Liver (tissue), 8 donors: ENCODE measurements at regions not wholly inside any gene's neighbourhood (a gene's known extent, or its start where the extent isn't known, plus 50 kb on each side); places are given as distances from the start of the nearest gene placed in this dataset.
A peak's percentile ranks its signal among the peaks of the same experiment; 100 is the strongest.

Source experiments
- DNase-seq: peaks from one replicate; pipeline ENCODE4 v3.0.0-alpha.2; 2017; ENCODE audit warnings: low spot score
- H3K27ac ChIP-seq, 2 donors: one replicate each; pipeline ENCODE4 v1.7.0; 2013; ENCODE audit warnings: inconsistent platforms in 2 of 2, low read length in 2 of 2, control low read depth in 1 of 2, low read depth in 1 of 2, mild to moderate bottlenecking in 1 of 2
- H3K27me3 ChIP-seq, 4 donors: one replicate each; pipeline versions ENCODE4 v1.6.1 to v1.7.0; 2013; ENCODE audit warnings: low read length in 3 of 4, inconsistent platforms in 1 of 4, mild to moderate bottlenecking in 1 of 4, moderate library complexity in 1 of 4; ENCODE audit not compliant: control insufficient read depth in 4 of 4, insufficient read depth in 4 of 4
- H3K36me3 ChIP-seq, 4 donors: one replicate each; pipeline versions ENCODE4 v1.6.1 to v1.7.0; 2013; ENCODE audit warnings: low read length in 3 of 4, mild to moderate bottlenecking in 3 of 4, low read depth in 1 of 4, moderate library complexity in 1 of 4; ENCODE audit not compliant: control insufficient read depth in 4 of 4, insufficient read depth in 3 of 4
- H3K4me1 ChIP-seq, 4 donors: one replicate each; pipeline versions ENCODE4 v1.6.1 to v1.7.0; 2013; ENCODE audit warnings: low read length in 3 of 4, mild to moderate bottlenecking in 3 of 4, moderate library complexity in 1 of 4; ENCODE audit not compliant: control insufficient read depth in 4 of 4, insufficient read depth in 4 of 4
- H3K4me3 ChIP-seq, 3 donors: one replicate each; pipeline versions ENCODE4 v1.6.1 to v1.7.0; 2013; ENCODE audit warnings: low read length in 3 of 3, control low read depth in 1 of 3, low read depth in 1 of 3, mild to moderate bottlenecking in 1 of 3
- H3K9ac ChIP-seq, 2 donors: one replicate each; pipeline ENCODE4 v1.7.0; 2013; ENCODE audit warnings: low read length in 2 of 2, mild to moderate bottlenecking in 2 of 2, moderate library complexity in 2 of 2, control low read depth in 1 of 2, low read depth in 1 of 2
- H3K9me3 ChIP-seq, 4 donors: one replicate each; pipeline versions ENCODE4 v1.6.1 to v1.7.0; 2013; ENCODE audit warnings: low read length in 3 of 4; ENCODE audit not compliant: control insufficient read depth in 4 of 4
- ATF3 ChIP-seq: IDR thresholded peaks from 2 replicates; pipeline ENCODE4 v1.6.1; 2016; ENCODE audit warnings: antibody characterized with exemption
- EGR1 ChIP-seq, 2 donors: IDR thresholded peaks; 2 replicates each; pipeline ENCODE4 v1.6.1; 2016 to 2018; ENCODE audit warnings: antibody characterized with exemption in 2 of 2, low read depth in 2 of 2
- FOXA1 ChIP-seq: IDR thresholded peaks from 2 replicates; pipeline ENCODE4 v1.6.1; 2016; ENCODE audit warnings: antibody characterized with exemption
- FOXA2 ChIP-seq: IDR thresholded peaks from 2 replicates; pipeline ENCODE4 v1.6.1; 2016; ENCODE audit warnings: antibody characterized with exemption
- GABPA ChIP-seq, 2 donors: IDR thresholded peaks in 1 of 2; conservative IDR thresholded peaks in 1 of 2; 2 replicates each; pipeline ENCODE4 v1.6.1; 2016; ENCODE audit warnings: antibody characterized with exemption in 2 of 2, mild to moderate bottlenecking in 1 of 2, moderate library complexity in 1 of 2
- HNF4A ChIP-seq, 2 donors: conservative IDR thresholded peaks; 2 replicates each; pipeline ENCODE4 v1.6.1; 2016; ENCODE audit warnings: antibody characterized with exemption in 2 of 2, mild to moderate bottlenecking in 2 of 2
- HNF4G ChIP-seq: IDR thresholded peaks from 2 replicates; pipeline ENCODE4 v1.6.1; 2016; ENCODE audit warnings: antibody characterized with exemption
- JUND ChIP-seq, 2 donors: IDR thresholded peaks; 2 replicates each; pipeline ENCODE4 v1.6.1; 2016; ENCODE audit warnings: antibody characterized with exemption in 2 of 2
- NR2F2 ChIP-seq: IDR thresholded peaks from 2 replicates; pipeline ENCODE4 v1.6.1; 2016; ENCODE audit warnings: antibody characterized with exemption
- RAD21 ChIP-seq, 2 donors: IDR thresholded peaks; 2 replicates each; pipeline ENCODE4 v1.6.1; 2016; ENCODE audit warnings: antibody characterized with exemption in 2 of 2, mild to moderate bottlenecking in 2 of 2
- REST ChIP-seq: IDR thresholded peaks from 2 replicates; pipeline ENCODE4 v1.6.1; 2016; ENCODE audit warnings: antibody characterized with exemption, mild to moderate bottlenecking
- SP1 ChIP-seq: IDR thresholded peaks from 2 replicates; pipeline ENCODE4 v1.6.1; 2018; ENCODE audit warnings: antibody characterized with exemption, mild to moderate bottlenecking
- TAF1 ChIP-seq: conservative IDR thresholded peaks from 2 replicates; pipeline ENCODE4 v1.6.1; 2016; ENCODE audit warnings: antibody characterized with exemption, mild to moderate bottlenecking
- YY1 ChIP-seq: IDR thresholded peaks from 2 replicates; pipeline ENCODE4 v1.6.1; 2016; ENCODE audit warnings: antibody characterized with exemption, mild to moderate bottlenecking
- WGBS: extraction: QIAGEN DNeasy Blood & Tissue Kit; methylation state at CpG from one replicate; pipeline ENCODE4 v1.1.7; 2013; 5-methylcytosine and 5-hydroxymethylcytosine counted together
- TF ChIP-seq, protein P1 (sequence below): IDR thresholded peaks from 2 replicates; pipeline ENCODE4 v1.6.1; 2016; ENCODE audit warnings: antibody characterized with exemption
- TF ChIP-seq, protein P2 (sequence below): fragments of 150-350 bp; IDR thresholded peaks from 2 replicates; pipeline ENCODE4 v1.5.1; 2017; ENCODE audit warnings: improper control_type of control experiment, low read depth, low read length; ENCODE audit not compliant: missing input control
- TF ChIP-seq, protein P3 (sequence below): IDR thresholded peaks from 2 replicates; pipeline ENCODE4 v1.6.1; 2016; ENCODE audit warnings: antibody characterized with exemption
- donor health status: healthy.
- donor health status: healthy.
- donor health status: healthy.
- donor health status: healthy.
- donor health status: healthy.

- WGBS: 86% methylated on average over 15 of the region's 15 CpGs
- Histone ChIP-seq H3K27me3 (no peaks in the 10 kb centered on the region), H3K27ac (no peak overlapping the region), H3K36me3 (no peaks in the 10 kb centered on the region), H3K9ac (no peak overlapping the region), H3K4me3 (no peak overlapping the region), H3K9me3 (no peaks in the 10 kb centered on the region), H3K4me1 (peaks cover 0 to 2% (median 0%) of the 10 kb centered on the region in 4 donors)
- DNase-seq: no peak
- TF ChIP-seq GABPA (IDR thresholded peaks at IDR 0.05 in 1 of 2, conservative IDR thresholded peaks at IDR 0.05 in 1 of 2) (no peak), YY1 (no peak), FOXA1 (no peak), JUND (IDR thresholded peaks at IDR 0.05) (no peak), RAD21 (IDR thresholded peaks at IDR 0.05) (no peak), REST (no peak), ATF3 (no peak)
- TF ChIP-seq, protein P1, sequence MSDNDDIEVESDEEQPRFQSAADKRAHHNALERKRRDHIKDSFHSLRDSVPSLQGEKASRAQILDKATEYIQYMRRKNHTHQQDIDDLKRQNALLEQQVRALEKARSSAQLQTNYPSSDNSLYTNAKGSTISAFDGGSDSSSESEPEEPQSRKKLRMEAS: no peak
- TF ChIP-seq, protein P2, sequence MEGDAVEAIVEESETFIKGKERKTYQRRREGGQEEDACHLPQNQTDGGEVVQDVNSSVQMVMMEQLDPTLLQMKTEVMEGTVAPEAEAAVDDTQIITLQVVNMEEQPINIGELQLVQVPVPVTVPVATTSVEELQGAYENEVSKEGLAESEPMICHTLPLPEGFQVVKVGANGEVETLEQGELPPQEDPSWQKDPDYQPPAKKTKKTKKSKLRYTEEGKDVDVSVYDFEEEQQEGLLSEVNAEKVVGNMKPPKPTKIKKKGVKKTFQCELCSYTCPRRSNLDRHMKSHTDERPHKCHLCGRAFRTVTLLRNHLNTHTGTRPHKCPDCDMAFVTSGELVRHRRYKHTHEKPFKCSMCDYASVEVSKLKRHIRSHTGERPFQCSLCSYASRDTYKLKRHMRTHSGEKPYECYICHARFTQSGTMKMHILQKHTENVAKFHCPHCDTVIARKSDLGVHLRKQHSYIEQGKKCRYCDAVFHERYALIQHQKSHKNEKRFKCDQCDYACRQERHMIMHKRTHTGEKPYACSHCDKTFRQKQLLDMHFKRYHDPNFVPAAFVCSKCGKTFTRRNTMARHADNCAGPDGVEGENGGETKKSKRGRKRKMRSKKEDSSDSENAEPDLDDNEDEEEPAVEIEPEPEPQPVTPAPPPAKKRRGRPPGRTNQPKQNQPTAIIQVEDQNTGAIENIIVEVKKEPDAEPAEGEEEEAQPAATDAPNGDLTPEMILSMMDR: no peak
Measured at GRCh38 chr3:30496066-30496966, 110.1 kb upstream of the TGFBR2 start.

DNA sequence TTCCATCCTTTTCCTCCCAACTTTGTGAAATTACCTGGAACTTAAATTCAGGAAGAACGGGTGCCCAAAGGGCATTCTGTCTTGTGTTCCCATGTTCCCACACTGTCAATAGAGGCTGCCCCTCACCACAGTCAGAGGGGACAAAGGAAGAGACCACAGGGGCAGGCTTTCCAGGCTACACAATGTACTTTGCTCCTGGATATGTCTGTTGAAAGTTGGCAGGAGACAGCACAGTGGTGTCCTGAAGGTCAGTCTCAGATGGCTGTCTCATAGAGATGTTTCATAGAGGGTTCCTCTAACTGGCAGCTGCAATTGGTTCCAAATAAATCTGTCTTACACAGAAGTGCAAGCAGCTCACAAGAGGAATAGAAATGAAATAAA lies 107.8 kb upstream of the TGFBR2 start:
- Histone ChIP-seq H3K4me1 (peaks cover 0 to 2% (median 0%) of the 10 kb centered on the region in 4 donors), H3K36me3 (no peaks in the 10 kb centered on the region), H3K9me3 (no peaks in the 10 kb centered on the region), H3K4me3 (no peak overlapping the region), H3K9ac (no peak overlapping the region), H3K27me3 (no peaks in the 10 kb centered on the region), H3K27ac (no peak overlapping the region)
- no peak for TF ChIP-seq GABPA (IDR thresholded peaks at IDR 0.05 in 1 of 2, conservative IDR thresholded peaks at IDR 0.05 in 1 of 2)
- TF ChIP-seq, protein P3, sequence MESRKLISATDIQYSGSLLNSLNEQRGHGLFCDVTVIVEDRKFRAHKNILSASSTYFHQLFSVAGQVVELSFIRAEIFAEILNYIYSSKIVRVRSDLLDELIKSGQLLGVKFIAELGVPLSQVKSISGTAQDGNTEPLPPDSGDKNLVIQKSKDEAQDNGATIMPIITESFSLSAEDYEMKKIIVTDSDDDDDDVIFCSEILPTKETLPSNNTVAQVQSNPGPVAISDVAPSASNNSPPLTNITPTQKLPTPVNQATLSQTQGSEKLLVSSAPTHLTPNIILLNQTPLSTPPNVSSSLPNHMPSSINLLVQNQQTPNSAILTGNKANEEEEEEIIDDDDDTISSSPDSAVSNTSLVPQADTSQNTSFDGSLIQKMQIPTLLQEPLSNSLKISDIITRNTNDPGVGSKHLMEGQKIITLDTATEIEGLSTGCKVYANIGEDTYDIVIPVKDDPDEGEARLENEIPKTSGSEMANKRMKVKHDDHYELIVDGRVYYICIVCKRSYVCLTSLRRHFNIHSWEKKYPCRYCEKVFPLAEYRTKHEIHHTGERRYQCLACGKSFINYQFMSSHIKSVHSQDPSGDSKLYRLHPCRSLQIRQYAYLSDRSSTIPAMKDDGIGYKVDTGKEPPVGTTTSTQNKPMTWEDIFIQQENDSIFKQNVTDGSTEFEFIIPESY: no peak
- no peak for TF ChIP-seq ATF3
- TF ChIP-seq, protein P1: no peak
- TF ChIP-seq REST: no peak
- TF ChIP-seq TAF1: no peak
- TF ChIP-seq HNF4G: no peak
- TF ChIP-seq SP1: no peak
- TF ChIP-seq FOXA1: no peak
- TF ChIP-seq FOXA2: no peak
- TF ChIP-seq RAD21 (IDR thresholded peaks at IDR 0.05): peak in 1 of 2 donors; percentile 10
- TF ChIP-seq JUND (IDR thresholded peaks at IDR 0.05): no peak
- no peak for TF ChIP-seq NR2F2
- no peak for TF ChIP-seq YY1
- TF ChIP-seq EGR1 (IDR thresholded peaks at IDR 0.05; ENCODE audit: low read depth in 2 of 2): no peak
- peak; percentile 21 to 51 for TF ChIP-seq HNF4A (conservative IDR thresholded peaks at IDR 0.05)
- 84% methylated on average over 1 of the region's 1 CpG for WGBS
- DNase-seq: no peak
